Activated naive CD4-positive, alpha-beta T cell treated with anti-CD3 and anti-CD28 coated beads, Interleukin-2, amount 50 U/mL, for 72 hours (primary cell): ENCODE measurements at regions not wholly inside any gene's neighbourhood (a gene's known extent, or its start where the extent isn't known, plus 50 kb on each side); places are given as distances from the start of the nearest gene placed in this dataset.

Experiments used
- ATAC-seq, 2 donors: fragments of 150-1000 bp; cut with Tn5 transposase; 2 replicates each; pipeline ENCODE4 v1.10.0; 2021; ENCODE audit warnings: mild to moderate bottlenecking in 2 of 2, moderate library complexity in 2 of 2
- DNase-seq, 2 donors: peaks; one replicate each; pipeline ENCODE4 v3.0.0; 2021 to 2022; ENCODE audit warnings: low spot score in 2 of 2
- H3K27ac Mint-ChIP-seq, 2 donors: one replicate each; pipeline ENCODE4 v1.8.0; 2022; ENCODE audit warnings: mild to moderate bottlenecking in 2 of 2, mixed read lengths in 2 of 2
- H3K36me3 Mint-ChIP-seq, 2 donors: one replicate each; pipeline ENCODE4 v1.8.0; 2022; ENCODE audit warnings: mixed read lengths in 2 of 2
- H3K9me3 Mint-ChIP-seq, 2 donors: one replicate each; pipeline ENCODE4 v1.8.0; 2022; ENCODE audit warnings: mixed read lengths in 2 of 2

GRCh38 chr3:31027914-31028313 is 133.5 kb upstream of the GADL1 start:
- Mint-ChIP-seq H3K9me3 (peaks cover 0 to 5% of the 10 kb centered on the region in 2 donors), H3K27ac (no peak overlapping the region), H3K36me3 (peaks cover 0 to 6% of the 10 kb centered on the region in 2 donors)
- no peak for DNase-seq
- no peak for ATAC-seq

- DNase-seq, result no peak
- no peak for ATAC-seq
- H3K9me3 Mint-ChIP-seq, result peaks cover 0 to 5% of the 10 kb centered on the region in 2 donors
- no peak overlapping the region for H3K27ac Mint-ChIP-seq
- peaks cover 0 to 6% of the 10 kb centered on the region in 2 donors for H3K36me3 Mint-ChIP-seq
Measured at GRCh38 chr3:31028766-31029165, 134.3 kb upstream of the GADL1 start.

- H3K27ac Mint-ChIP-seq, result no peak overlapping the region
- DNase-seq (no peak), ATAC-seq (no peak)
- H3K36me3 Mint-ChIP-seq, result peaks cover 0 to 6% of the 10 kb centered on the region in 2 donors
- H3K9me3 Mint-ChIP-seq, result peaks cover 0 to 5% of the 10 kb centered on the region in 2 donors
Measured at GRCh38 chr3:31029706-31030105, 135.2 kb upstream of the GADL1 start.

DNA sequence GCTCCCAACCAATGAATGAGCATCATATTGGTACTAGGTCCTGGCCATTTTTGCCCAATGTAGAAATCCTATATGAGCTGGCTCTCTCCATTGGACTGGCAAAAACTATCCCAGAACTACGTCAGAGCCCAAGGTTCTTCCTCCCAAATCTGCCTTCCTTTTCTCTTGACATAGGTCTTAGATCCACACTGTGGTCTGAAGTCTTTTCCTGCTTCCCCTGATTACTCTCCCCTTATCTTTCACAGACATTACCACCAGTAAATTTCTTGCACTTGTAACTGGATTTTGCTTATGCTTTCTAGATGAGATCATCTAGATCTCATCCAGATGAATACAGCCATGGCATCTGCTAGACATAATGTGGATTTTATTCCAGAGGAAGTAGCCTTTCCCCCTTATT is 141.2 kb upstream of the GADL1 start:
- H3K27ac Mint-ChIP-seq, result no peak overlapping the region
- ATAC-seq, result no peak

GRCh38 chr3:31038086-31038739 is 143.8 kb upstream of the GADL1 start:
- Mint-ChIP-seq H3K9me3 (peaks cover 7 to 17% of the 10 kb centered on the region in 2 donors), H3K27ac (no peak overlapping the region), H3K36me3 (peaks cover 8 to 11% of the 10 kb centered on the region in 2 donors)
- ATAC-seq (peak; percentile 40 to 73), DNase-seq (no peak)

More for the DNA sequence above, 141.2 kb upstream of the GADL1 start:
- Mint-ChIP-seq H3K9me3 (peaks cover 0 to 4% of the 10 kb centered on the region in 2 donors), H3K36me3 (no peaks in the 10 kb centered on the region)
- no peak for DNase-seq

- Mint-ChIP-seq H3K36me3 (peaks cover 8 to 17% of the 10 kb centered on the region in 2 donors), H3K9me3 (peaks cover 13 to 24% of the 10 kb centered on the region in 2 donors), H3K27ac (no peak overlapping the region)
- no peak for DNase-seq
- no peak for ATAC-seq
Measured at GRCh38 chr3:31039145-31039544, 144.7 kb upstream of the GADL1 start.

- no peak overlapping the region for H3K27ac Mint-ChIP-seq
- H3K9me3 Mint-ChIP-seq, result peaks cover 13 to 20% of the 10 kb centered on the region in 2 donors
- DNase-seq, result no peak
- no peak for ATAC-seq
- peaks cover 8 to 17% of the 10 kb centered on the region in 2 donors for H3K36me3 Mint-ChIP-seq
Measured at GRCh38 chr3:31041161-31041978, 146.9 kb upstream of the GADL1 start.

DNA sequence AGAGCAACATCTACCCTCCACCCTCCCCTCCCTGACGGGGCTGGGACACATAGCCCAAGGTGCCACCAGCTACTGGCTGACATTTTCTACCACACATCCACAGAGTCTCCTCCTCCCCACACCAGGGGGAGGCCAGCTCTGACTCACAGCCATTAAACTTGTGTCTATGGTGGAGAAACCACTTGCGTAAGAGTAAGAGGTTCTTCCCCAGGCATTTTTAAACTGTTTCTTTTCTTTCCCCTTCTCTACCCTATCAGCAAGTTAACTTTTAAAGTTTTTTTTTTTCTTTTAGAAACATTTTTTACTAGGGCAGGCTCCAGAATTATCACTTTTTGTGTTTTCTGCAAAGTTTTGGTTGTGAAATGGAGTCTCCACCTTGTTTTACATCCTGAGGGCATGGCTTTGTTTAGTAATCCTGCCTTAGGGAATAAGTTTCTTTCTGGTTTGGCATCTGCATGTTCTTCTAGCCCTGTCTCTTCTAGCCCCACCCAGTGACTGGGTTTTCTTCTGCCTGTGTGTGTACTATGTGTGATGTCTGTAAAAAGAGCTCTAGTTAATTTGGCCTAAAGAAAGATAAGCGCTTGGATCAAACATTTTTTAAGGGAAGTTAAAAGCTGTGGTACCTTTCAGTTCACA is 148.8 kb upstream of the GADL1 start:
- ATAC-seq, result peak in 1 of 2 donors; percentile 73
- H3K36me3 Mint-ChIP-seq, result peaks cover 8 to 17% of the 10 kb centered on the region in 2 donors
- no peak overlapping the region for H3K27ac Mint-ChIP-seq
- DNase-seq, result no peak
- H3K9me3 Mint-ChIP-seq, result peaks cover 13 to 25% of the 10 kb centered on the region in 2 donors

DNA sequence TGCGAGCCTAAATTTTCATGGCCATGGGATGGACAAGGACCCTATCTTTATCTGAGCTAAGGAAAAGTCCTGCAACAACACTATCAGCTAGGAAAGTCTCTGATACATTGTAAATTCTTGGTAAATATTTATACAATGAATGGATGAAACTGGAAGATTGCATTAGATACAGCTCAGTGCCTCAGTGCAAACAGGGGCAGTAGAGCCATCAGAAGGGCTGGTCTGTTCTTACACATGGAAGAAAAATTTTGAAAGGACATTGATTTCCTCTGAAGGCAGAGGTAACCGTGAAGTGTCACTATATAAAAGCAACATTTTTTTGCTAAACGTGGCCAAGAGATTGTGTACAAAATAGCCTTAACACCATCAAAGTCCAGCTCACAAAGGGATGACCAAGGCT is 153.2 kb upstream of the GADL1 start:
- Mint-ChIP-seq H3K27ac (no peak overlapping the region), H3K9me3 (peaks cover 11 to 26% of the 10 kb centered on the region in 2 donors), H3K36me3 (peaks cover 11 to 15% of the 10 kb centered on the region in 2 donors)
- DNase-seq, result no peak
- no peak for ATAC-seq

DNA sequence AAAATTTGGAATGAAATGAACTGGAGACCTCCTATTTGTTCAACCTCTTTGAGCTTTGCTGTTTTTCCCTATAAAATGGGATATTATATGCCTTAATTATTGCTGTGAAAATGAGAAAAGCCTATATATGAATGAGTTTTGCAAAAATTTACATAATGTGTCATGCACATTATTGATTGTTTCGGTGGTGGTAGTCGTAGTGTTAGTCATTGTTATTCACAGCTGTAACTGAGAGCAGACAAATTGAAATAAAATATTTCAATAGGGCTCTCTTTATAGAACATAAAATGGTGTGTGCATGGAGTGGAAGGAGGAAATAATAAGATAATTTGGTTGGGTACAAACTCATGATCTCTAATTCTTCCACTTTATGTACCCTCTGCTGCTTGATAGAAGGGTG is 153.7 kb upstream of the GADL1 start:
- peaks cover 6 to 16% of the 10 kb centered on the region in 2 donors for H3K36me3 Mint-ChIP-seq
- DNase-seq, result no peak
- no peak for ATAC-seq
- H3K9me3 Mint-ChIP-seq, result peaks cover 6 to 22% of the 10 kb centered on the region in 2 donors
- no peak overlapping the region for H3K27ac Mint-ChIP-seq

- peak; percentile 71 to 94 for ATAC-seq
- Mint-ChIP-seq H3K9me3 (peaks cover 0 to 15% of the 10 kb centered on the region in 2 donors), H3K36me3 (peaks cover 0 to 16% of the 10 kb centered on the region in 2 donors), H3K27ac (peak overlapping the region in 1 of 2 donors; percentile 1)
- DNase-seq, result peak in 1 of 2 donors; percentile 4
Measured at GRCh38 chr3:31050296-31050695, 155.8 kb upstream of the GADL1 start.

DNA sequence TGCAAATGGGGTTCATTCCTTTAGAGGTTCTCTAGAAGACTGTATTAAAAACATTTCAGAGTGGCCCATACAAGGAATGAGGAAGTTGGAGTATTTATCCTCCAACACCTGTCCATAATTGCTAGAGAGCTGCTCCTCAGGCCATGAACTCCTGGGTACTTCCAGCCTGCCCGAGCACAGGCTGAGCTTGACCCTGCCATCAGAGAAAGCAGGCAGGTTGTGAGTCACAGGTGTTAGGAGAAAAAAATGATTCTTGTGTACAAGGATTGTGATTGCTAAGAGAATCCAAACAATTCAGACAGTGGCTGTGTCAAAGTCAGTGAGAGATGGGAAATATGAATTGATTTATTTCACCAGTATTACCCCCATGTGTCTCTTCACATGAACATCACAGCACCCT is 156.8 kb upstream of the GADL1 start:
- ATAC-seq, result no peak
- no peak overlapping the region for H3K27ac Mint-ChIP-seq
- DNase-seq, result no peak
- peaks cover 4 to 20% of the 10 kb centered on the region in 2 donors for H3K9me3 Mint-ChIP-seq
- H3K36me3 Mint-ChIP-seq, result peaks cover 5 to 16% of the 10 kb centered on the region in 2 donors

DNA sequence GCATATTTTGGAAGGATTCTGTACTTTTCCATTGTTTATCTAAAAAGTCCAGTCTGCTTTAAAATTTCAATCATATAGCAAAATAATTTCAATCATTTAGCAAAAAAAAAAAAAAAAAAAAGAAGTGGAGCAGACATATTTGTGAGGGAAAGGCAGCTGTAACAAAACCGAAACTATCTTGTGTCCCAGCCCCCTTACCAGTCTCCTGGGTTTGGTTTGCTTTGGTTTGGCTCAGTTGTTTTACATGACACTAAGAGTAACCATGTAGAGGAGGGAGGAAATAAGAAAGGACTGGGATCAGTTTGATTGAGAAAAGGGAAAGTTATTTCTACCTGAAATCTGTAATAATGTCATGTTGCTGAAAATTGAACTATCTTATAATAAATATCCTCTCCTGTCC is 158.8 kb upstream of the GADL1 start:
- Mint-ChIP-seq H3K9me3 (peaks cover 4 to 15% of the 10 kb centered on the region in 2 donors), H3K27ac (no peak overlapping the region), H3K36me3 (peaks cover 5 to 16% of the 10 kb centered on the region in 2 donors)
- ATAC-seq (no peak), DNase-seq (no peak)

DNA sequence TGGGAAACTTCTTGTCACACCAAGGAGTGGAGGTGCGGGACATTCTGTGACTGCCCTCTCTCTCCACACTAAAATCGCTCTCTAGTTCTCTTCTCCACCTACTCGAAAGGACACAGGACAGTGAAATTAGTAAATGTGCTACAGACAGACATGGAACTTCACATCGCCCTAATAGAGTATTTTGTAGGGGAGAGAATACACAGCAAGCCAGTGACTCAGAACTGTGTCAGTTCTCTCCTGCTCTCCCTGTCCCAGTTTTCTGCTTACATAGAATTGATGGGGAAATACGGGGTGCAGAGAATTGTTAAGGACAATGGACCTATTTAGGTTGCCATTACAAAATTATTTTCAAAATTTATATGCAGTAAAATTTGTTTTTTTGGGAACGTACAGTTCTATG is 159.6 kb upstream of the GADL1 start:
- DNase-seq (no peak), ATAC-seq (no peak)
- peaks cover 8 to 21% of the 10 kb centered on the region in 2 donors for H3K36me3 Mint-ChIP-seq
- no peak overlapping the region for H3K27ac Mint-ChIP-seq
- peaks cover 4 to 15% of the 10 kb centered on the region in 2 donors for H3K9me3 Mint-ChIP-seq

DNA sequence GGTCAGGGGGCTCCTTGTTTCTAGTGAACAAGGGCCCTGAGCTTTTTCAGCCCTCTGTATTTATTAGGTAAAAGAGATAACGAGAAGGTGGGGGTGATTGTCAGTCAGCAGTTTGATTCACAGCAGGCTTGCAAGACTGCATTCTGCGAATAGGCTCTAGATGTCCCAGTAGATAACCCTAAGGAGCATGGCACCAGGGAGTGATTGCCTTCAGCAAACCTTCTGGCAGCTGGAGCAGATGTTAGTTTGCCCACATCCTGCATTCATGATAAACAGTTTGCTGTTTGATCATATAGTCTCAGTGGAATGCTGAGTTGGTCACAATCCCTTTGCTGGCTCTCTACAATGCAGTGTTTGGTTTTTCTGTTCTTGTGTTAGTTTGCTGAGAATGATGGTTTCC is 161.3 kb upstream of the GADL1 start:
- no peak overlapping the region for H3K27ac Mint-ChIP-seq
- no peak for DNase-seq
- ATAC-seq, result no peak
- H3K9me3 Mint-ChIP-seq, result peaks cover 8 to 18% of the 10 kb centered on the region in 2 donors
- peaks cover 15 to 28% of the 10 kb centered on the region in 2 donors for H3K36me3 Mint-ChIP-seq

DNA sequence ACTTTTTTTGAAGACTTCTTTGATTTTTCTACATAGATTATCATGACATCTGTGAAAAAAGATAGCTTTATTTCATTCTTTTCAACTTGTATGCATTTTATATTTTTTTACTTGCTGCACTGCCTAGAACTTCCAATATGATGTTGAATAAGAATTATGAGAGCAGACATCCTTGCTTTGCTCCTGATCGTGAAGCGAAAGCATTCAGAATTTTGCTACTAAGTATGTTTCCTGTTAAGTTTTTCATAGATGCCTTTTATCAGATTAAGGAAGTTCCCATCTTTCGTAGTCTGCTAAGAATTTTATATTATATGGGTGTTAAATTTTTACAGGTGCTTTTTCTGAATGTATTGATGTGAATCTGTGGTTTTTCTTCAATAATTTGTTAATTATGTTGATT is 163.4 kb upstream of the GADL1 start:
- DNase-seq (no peak), ATAC-seq (no peak)
- peaks cover 20 to 22% of the 10 kb centered on the region in 2 donors for H3K36me3 Mint-ChIP-seq
- H3K27ac Mint-ChIP-seq, result no peak overlapping the region
- H3K9me3 Mint-ChIP-seq, result peaks cover 8 to 9% of the 10 kb centered on the region in 2 donors

- DNase-seq (no peak), ATAC-seq (no peak)
- no peak overlapping the region for H3K27ac Mint-ChIP-seq
- H3K36me3 Mint-ChIP-seq, result peaks cover 12 to 14% of the 10 kb centered on the region in 2 donors
- peaks cover 4 to 10% of the 10 kb centered on the region in 2 donors for H3K9me3 Mint-ChIP-seq
Measured at GRCh38 chr3:31064021-31064420, 169.6 kb upstream of the GADL1 start.
